HG03558 (cell line): ENCODE measurements at regions not wholly inside any gene's neighbourhood (a gene's known extent, or its start where the extent isn't known, plus 50 kb on each side); places are given as distances from the start of the nearest gene placed in this dataset.
"Not testable (repeated sequence)": the region's sequence is repeated elsewhere in the genome, so short reads cannot be mapped to it uniquely, and the experiment has no call there.

ENCODE experiments used
- ATAC-seq: cut with Tn5 transposase; IDR thresholded peaks from one replicate; pipeline ENCODE4 v1.9.1; 2021; ENCODE audit warnings: moderate number of reproducible peaks; ENCODE audit not compliant: unreplicated experiment; ENCODE audit errors: extremely low read depth

DNA sequence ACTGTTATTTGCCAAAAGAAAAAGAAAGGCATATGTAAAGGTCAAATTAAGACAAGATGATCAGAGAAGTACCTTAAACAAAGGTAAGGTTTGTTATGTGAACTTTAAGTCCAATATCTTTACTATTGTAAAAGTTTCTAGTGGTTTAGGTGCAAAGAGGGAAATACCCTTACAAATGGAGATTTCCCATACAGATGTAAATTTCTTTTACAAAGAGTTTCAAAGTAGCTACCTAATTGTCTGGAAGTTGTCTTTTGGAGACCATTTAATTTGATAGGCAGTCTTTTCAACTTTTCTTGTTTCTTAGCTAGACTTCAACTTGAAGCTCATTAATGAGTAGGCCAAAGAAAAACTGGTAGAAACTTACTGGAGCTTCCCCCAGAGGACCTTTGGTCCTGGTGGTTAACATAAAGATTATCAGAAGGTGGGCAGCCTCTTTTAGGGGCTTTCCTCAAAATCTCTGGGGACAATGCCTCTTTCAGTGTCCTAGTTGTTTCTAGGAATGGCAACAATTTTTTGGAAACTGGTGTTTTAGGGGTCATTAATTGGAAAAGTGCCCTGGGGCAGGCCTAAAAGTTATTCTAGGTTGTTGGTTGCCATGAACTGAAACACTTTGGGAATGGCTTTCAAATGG, 297.3 kb downstream of the GUCY2F start:
- no peak for ATAC-seq

DNA sequence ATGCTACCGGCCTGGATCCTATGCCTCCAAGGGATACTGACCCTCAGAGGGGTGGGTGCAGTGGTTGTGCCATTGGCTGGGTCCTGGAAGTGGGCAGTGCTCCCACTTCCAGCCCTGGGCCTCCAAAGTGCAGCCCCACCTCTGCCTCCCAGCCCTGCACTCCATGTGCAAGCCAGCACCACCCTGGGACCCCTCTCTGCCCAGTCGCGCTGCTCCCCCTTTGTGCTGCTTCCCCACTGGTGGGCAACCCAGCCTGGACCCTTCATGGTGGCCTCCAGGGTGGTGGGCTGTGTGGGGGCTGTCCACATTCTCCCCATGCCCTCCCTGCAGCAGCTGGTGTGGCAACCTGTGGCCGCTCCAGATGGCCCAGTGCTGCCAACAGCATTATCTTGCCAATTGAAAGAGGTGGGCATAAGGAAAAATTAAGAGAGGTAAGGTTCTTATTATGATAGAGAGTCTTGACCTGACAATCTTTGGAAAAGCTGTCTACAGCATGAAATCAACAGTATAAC, 309.7 kb downstream of the GUCY2F start:
- ATAC-seq = no peak

DNA sequence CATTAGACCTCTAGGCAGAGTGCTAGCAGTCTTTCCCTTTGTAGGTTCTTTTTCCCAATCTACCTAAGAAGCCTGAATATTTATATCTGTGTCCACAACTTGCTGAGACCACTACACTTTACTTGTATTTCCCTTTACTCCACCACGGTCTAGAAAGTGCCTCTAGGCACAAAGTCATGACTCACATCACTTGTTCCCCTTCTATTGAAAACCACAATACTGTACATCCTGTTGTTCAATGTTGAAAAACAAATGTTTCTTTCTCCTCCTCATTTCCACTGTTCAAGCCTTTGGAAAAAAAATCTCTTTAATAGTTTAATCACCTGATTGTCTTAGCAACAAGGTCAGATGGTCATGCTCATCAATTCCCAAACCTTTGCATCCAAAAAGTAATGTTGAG, 326.7 kb downstream of the GUCY2F start:
- no peak for ATAC-seq

DNA sequence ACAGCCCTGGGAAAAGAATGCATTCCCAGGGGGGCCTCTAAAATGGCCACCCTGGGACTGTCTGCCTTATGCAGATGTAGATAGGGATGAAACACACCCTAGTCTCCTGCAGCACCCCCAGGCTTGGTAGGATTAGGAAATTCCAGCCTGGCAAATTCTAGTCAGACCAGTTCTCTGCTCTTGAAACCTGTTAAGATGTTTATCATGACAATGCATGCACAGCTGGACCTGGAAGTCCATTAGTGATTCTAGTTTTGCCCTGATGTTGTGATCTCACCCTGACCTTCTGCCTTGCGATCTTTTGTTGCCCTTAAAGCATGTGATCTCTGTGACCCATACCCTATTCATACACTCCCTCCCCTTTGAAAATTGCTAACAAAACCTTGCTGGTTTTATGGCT, 337.7 kb downstream of the GUCY2F start:
- ATAC-seq = not testable (repeated sequence)

DNA sequence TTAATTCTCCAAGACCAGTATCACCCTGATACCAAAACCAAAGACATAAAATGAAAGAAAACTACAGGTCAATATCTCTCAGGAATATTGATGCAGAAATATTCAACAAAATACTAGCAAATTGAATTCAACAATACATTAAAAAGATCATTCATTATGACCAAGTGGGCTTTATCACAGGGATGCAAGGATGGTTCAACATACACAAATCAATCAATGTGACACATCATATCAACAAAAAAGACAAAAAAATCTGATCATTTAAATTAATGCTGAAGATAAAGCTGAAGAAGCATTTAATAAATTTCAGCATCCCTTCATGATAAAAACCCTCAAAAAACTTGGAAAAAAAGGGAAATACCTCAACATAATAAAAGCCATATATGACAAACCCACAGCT, 341.4 kb downstream of the GUCY2F start:
- no peak for ATAC-seq

DNA sequence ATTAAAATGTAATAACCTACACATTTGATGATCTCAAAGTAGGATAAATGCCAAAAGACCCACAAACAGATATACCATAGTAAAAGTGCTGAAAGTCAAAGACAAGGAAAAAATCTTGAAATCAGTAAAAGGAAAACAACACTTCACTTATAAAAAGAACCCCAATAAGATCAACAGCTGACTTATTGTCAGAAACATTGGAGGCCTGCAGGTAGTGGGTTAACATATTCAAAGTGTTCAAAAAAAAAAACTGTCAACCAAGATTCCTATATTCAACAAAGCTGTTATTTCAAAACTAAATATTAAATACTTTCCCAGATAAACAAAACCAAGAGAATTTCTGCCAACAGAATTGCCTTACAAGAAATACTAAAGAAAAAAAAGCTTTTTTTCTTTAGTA, 347.1 kb downstream of the GUCY2F start:
- no peak for ATAC-seq

DNA sequence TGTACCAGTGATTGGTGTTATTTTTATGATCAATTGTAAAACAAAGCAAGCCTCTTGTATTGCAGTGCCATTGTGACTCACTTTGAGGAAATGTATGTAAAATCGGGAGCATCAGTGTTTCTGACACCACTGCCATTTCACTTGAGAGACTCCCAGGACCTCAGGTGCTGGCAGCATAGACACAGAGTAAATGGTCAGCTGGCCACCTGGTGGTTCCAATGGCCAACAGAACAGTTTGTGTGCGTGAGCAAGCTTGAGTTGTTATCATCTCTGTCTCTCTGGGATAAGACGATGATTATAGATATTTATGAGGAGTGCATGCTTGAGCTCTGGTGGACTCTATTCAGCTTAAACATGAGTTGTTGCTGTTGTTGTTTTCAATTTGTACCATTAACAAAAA, 356.6 kb downstream of the GUCY2F start:
- no peak for ATAC-seq

DNA sequence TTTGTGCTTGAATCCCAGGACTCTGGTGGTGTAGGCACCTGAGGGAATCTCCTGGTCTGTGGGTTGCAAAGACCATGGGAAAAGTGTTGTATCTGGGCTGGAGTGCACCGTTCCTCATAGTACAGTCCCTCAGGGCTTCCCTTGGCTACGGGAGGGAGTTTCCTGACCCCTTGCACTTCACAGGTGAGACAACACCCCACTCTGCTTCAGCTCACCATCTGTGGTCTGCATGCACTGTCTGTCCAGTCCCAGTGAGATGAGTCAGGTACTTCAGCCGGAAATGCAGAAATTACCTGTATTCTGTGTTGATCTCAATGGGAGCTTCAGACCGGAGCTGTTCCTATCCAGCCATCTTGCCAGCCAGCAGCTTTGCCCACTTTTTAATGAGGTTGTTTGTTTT, 353.0 kb upstream of the IRS4 start:
- no peak for ATAC-seq

DNA sequence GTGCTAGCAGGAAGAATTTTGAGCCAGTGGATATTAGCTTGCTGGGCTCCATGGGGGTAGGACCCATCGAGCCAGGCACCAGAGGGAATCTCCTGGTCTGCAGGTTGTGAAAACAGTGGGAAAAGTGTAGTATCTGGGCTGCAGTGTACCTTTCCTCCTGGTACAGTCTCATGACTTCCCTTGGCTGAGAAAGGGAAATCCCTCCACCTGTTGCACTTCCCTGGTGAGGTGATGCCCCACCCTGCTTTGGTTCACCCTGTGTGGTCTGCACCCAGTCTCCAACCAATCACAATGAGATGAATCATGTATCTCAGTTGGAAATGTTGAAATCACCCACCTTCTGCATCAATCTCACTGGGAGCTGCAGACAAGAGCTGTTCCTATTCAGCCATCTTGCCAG, 341.4 kb upstream of the IRS4 start:
- no peak for ATAC-seq

DNA sequence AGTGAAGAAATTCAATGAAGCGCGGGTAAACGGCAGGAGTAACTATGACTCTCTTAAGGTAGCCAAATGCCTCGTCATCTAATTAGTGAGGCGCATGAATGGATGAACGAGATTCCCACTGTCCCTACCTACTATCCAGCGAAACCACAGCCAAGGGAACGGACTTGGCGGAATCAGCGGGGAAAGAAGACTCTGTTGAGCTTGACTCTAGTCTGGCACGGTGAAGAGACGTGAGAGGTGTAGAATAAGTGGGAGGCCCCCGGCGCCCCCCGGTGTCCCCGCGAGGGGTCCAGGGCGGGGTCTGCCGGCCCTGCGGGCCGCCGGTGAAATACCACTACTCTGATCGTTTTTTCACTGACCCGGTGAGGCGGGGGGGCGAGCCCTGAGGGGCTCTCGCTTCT, 317.8 kb upstream of the IRS4 start:
- ATAC-seq = not testable (repeated sequence)

DNA sequence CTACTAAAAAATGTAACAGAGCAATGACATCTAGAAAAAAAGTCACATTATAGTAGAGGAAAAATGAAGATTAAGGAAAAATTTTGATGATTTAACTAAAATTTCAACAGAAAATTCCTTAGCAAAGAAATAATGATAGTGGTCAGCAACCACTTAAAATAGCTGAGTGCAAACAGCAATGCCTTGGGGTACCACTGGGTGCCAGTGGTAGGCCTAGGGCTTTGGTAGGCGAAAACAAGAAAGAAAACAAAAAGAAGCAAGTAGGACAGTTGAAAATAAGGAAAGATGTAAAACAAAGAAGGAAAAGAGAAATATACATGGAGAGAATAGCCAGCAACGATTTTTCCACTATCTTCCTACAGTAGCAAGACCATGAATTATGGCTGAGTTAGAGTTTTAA, 313.5 kb upstream of the IRS4 start:
- ATAC-seq = no peak

DNA sequence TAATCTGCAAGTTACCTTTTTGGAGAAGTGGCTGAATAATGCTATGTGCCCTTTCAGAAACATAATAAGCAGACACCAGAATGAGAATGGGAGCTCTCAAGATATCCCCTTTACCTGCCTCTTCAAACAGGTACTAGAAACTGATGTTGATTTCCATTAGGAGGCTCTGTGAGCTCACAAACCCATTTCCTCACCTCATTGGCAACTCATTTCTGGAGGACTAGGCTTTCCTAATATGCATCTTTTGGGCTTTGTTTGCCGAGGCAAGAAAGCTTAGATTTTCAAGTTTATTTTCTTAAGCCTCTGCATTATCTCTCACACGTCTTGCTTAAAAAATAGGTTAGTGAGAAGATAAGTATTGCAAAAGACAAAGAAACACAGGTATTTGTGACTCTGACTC, 313.1 kb upstream of the IRS4 start:
- no peak for ATAC-seq

DNA sequence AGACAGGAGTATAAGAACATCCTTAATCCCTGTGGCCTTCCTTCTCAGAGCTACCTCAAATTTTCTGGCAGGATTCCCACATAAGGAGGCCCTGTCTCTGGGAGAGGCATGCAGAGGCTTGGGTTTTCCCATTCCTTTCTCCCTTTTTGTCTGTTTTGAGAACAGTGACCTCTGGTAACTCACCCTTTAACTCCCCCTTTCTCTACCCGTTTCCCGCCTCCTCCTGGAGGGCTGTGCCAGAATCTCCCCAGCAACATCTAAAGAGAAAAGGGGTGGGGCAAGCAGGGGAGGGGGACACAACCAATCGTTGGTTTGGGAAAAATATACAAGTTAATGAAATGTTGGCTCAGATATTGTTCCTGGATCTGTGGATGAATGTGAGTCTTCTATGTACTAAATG, 303.7 kb upstream of the IRS4 start:
- ATAC-seq = no peak

DNA sequence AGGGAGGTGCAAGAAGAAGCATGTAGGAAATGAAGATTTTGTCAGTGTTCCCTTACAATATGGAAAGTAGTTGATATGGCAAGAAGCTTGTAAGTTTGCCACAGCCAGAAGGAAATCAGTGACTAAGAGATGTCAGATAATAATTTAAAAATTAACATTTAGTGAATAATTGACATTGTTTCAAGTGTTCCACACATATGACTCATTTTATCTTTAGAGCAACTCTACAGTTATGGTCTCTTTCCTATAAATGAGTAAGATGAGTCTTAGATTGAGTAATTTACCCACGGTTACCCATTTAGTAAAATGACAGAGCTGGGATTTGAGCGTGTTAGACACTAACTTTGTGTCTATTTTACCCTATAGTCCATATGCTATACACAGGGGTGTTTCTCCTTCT, 300.3 kb upstream of the IRS4 start:
- peak; percentile 76 for ATAC-seq

DNA sequence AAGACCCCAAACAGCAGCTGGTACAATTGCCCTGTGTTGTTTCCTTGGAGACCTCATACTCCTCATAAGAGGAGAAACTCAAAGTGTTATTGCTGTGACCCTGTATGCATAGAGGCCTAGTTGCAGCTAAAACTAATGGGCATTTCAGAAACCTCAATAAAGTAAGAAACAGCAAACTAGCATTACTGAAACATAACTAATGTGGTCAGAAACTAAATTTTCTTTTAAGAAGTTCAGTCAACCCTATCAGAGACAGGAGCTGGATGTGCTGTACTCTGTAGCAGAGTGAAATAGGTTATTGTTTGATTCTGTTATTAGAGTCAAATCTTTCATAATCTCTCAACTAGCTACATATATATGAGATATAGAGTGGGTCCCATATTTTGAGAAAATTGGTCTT, 257.5 kb upstream of the IRS4 start:
- ATAC-seq = no peak

DNA sequence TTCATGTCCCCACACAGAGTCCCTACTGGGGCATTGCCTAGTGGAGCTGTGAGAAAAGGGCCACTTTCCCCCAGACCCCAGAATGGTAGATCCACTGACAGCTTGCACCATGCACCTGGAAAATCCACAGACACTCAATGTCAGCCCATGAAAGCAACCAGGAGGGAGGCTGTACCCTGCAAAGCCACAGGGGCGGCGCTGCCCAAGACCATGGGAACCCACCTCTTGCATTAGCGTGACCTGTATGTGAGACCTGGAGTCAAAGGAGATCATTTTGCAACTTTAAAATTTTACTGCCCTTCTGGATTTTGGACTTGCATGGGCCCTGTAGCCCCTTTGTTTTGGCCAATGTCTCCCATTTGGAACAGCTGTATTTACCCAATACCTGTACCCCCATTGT, 236.5 kb upstream of the IRS4 start:
- not testable (repeated sequence) for ATAC-seq

DNA sequence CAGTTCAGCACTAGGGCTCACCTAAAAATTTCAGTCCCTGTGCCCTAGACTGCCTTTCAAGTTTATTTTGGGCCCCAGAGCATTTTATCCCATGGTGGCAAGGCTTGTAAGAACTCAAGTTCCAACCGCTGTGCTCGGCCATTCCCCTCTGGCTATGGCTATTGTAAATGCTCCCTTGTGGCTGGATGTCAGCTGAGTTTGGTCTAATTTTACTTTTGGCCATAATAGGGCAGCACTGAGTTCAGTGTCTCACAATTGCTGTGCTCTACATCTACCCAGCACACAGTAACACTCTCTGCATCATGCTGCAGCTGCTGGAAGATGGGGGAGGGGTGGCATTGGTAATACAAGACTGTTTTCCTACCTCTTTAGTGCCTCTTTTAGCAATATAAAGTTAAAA, 210.8 kb upstream of the IRS4 start:
- no peak for ATAC-seq

DNA sequence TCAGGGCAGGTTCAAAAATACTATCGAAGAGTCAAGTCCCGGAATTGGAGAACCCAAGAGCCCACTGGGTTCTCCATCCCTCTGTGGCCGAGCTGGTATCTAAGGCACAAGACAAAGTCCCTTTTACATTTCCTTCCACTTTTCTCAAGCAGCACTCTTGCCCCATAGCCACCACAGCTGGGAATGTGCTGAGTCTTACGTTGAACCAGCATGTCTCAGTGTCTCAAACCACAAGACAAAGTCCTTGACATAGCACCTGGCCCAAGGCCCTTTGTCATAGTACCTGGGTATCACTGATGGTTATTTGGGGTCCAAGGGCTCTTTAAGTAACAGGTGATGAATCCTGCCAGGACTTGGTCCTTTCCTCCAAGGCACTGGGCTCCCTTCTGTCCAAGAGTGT, 210.2 kb upstream of the IRS4 start:
- ATAC-seq = no peak

DNA sequence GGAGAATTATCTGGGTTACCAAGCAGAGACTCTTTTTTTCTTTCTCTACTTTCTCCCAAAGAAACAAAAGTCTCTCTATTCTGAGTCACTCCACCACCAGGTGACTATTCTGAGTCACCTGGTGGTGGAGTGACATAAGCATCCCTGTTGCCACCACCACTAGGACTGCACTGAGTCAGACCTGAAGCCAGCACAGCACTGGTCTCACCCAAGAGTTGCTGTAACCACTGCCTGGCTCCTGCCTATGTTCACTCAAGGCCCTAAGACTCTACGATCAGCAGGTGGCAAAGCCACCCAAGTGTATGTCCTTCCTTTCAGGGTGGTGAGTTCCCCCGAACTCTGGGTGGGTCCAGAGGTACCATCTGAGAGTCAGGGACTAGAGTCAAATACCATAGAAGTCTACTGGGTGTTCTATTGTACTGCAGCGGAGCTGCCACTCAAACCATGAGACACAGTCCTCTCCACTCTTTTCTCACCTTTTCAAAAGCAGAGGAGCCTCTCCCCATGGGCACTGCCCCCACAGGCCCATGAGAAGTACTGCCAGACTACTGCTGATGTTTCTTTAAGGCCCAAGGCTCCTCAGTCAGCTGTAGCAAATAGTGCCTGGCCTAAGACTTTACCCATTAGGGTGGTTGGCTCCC, 209.6 kb upstream of the IRS4 start:
- no peak for ATAC-seq

DNA sequence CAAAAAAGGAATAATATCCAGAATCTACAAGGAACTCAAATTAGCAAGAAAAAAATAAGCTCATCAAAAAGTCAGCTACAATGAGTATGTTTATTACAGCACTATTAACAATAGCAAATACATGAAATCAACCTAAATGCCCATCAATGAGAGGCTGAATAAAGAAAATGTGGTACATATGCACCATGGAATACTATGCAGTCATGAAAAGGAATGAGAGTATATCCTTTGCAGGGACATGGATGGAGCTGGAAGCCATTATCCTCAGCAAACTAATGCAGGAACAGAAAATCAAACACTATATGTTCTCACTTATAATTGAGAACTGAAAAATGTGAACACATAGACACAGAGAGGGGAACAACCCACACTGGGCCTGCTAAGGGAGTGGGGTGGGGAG, 178.4 kb upstream of the IRS4 start:
- ATAC-seq = no peak

DNA sequence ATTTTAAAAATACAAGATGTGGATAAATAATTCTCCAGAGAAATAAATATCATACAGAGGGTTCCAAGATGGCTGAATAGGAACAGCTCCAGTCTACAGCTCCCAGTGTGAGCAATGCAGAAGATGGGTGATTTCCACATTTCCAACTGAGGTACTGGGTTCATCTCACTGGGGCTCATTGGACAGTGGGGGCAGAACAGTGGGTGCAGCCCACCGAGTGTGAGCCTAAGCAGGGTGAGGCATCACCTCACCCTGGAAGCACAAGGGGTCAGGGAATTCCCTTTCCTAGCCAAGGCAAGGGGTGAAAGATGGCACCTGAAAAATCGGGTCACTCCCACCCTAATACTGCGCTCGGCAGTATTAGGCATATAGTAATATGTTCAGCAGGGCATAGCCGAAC, 167.5 kb upstream of the IRS4 start:
- ATAC-seq = not testable (repeated sequence)

DNA sequence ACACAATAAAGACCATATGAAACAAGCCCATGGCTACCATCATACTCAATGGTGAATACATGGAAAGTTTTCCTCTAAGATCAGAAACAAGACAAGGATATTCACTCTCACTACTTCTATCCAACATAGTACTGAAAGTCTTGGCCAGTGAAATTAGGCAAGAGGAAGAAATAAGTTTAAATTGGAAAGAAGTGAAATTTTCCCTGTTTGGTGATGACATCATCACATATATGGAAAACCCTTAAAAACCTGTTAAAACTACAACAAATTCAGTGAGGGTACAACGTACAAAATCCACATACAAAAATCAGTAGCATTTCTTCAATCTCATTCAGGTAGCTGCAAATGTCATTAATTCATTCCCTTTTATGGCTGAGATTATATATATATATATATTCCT, 164.0 kb upstream of the IRS4 start:
- no peak for ATAC-seq
